ENCODE measurements at regions not wholly inside any gene's neighbourhood (a gene's known extent, or its start where the extent isn't known, plus 50 kb on each side); places are given as distances from the start of the nearest gene placed in this dataset.

GRCh38 chr16:87125206-87126155 is 191.7 kb downstream of the C16orf95 start:
- Histone ChIP-seq H4K5ac (ENCODE audit: low read length) (no peak overlapping the region), H3K56ac (ENCODE audit: low read length) (no peak overlapping the region), H3K9ac (ENCODE audit: low read length) (no peak overlapping the region), H3K4ac (ENCODE audit: low read depth, low read length) (no peak overlapping the region), H3K4me2 (ENCODE audit: low read length) (no peak overlapping the region), H3K36me3 (ENCODE audit: control insufficient read depth, insufficient read depth, low read length) (no peaks in the 10 kb centered on the region), H2BK15ac (replicated peaks; ENCODE audit: low read depth) (no peak overlapping the region), H3K27me3 (ENCODE audit: insufficient read depth, low read length, poor library complexity) (no peaks in the 10 kb centered on the region), H2BK120ac (ENCODE audit: low read depth, low read length) (no peak overlapping the region), H2BK5ac (ENCODE audit: low read length) (no peak overlapping the region), H3K27ac (ENCODE audit: low read depth, low read length) (no peak overlapping the region), H3K4me3 (ENCODE audit: low read length) (no peak overlapping the region), H3K18ac (ENCODE audit: low read length) (no peak overlapping the region), H2AK5ac (ENCODE audit: low read length) (no peak overlapping the region), H4K8ac (ENCODE audit: low read depth, low read length) (no peak overlapping the region), H3K23ac (ENCODE audit: low read length) (no peak overlapping the region), H3K79me2 (ENCODE audit: control insufficient read depth, insufficient read depth, low read length) (no peaks in the 10 kb centered on the region), H3K79me1 (ENCODE audit: low read length) (no peaks in the 10 kb centered on the region), H3K4me1 (ENCODE audit: control insufficient read depth, low read depth, low read length) (no peaks in the 10 kb centered on the region)
- no peak for DNase-seq
- WGBS (ENCODE audit: extremely low coverage, insufficient coverage, low lambda C conversion rate), result no CpG with 5 or more reads among the region's 38 CpGs

- H4K5ac ChIP-seq (ENCODE audit: low read length), result no peak overlapping the region
- WGBS (ENCODE audit: extremely low coverage, insufficient coverage, low lambda C conversion rate), result no CpG with 5 or more reads among the region's 13 CpGs
- H2BK5ac ChIP-seq (ENCODE audit: low read length), result no peak overlapping the region
- no peaks in the 10 kb centered on the region for H3K4me1 ChIP-seq (ENCODE audit: control insufficient read depth, low read depth, low read length)
- H3K79me2 ChIP-seq (ENCODE audit: control insufficient read depth, insufficient read depth, low read length), result no peaks in the 10 kb centered on the region
- no peak overlapping the region for H3K4ac ChIP-seq (ENCODE audit: low read depth, low read length)
- H4K8ac ChIP-seq (ENCODE audit: low read depth, low read length), result no peak overlapping the region
- no peak overlapping the region for H3K23ac ChIP-seq (ENCODE audit: low read length)
- no peak overlapping the region for H3K9ac ChIP-seq (ENCODE audit: low read length)
- no peak overlapping the region for H2AK5ac ChIP-seq (ENCODE audit: low read length)
- H3K79me1 ChIP-seq (ENCODE audit: low read length), result no peaks in the 10 kb centered on the region
- H2BK120ac ChIP-seq (ENCODE audit: low read depth, low read length), result no peak overlapping the region
- H3K18ac ChIP-seq (ENCODE audit: low read length), result no peak overlapping the region
- H3K56ac ChIP-seq (ENCODE audit: low read length), result no peak overlapping the region
- no peak overlapping the region for H2BK15ac ChIP-seq (replicated peaks; ENCODE audit: low read depth)
- no peak overlapping the region for H3K27ac ChIP-seq (ENCODE audit: low read depth, low read length)
- H3K4me3 ChIP-seq (ENCODE audit: low read length), result no peak overlapping the region
- H3K36me3 ChIP-seq (ENCODE audit: control insufficient read depth, insufficient read depth, low read length), result no peaks in the 10 kb centered on the region
- H3K27me3 ChIP-seq (ENCODE audit: insufficient read depth, low read length, poor library complexity), result no peaks in the 10 kb centered on the region
- no peak overlapping the region for H3K4me2 ChIP-seq (ENCODE audit: low read length)
- no peak for DNase-seq
Observed at GRCh38 chr16:87126403-87127025, 190.7 kb downstream of the C16orf95 start.

- Histone ChIP-seq H2AK5ac (ENCODE audit: low read length) (no peak overlapping the region), H3K9ac (ENCODE audit: low read length) (no peak overlapping the region), H3K23ac (ENCODE audit: low read length) (no peak overlapping the region), H3K4me2 (ENCODE audit: low read length) (no peak overlapping the region), H3K79me1 (ENCODE audit: low read length) (no peaks in the 10 kb centered on the region), H3K36me3 (ENCODE audit: control insufficient read depth, insufficient read depth, low read length) (no peaks in the 10 kb centered on the region), H3K27me3 (ENCODE audit: insufficient read depth, low read length, poor library complexity) (no peaks in the 10 kb centered on the region), H4K5ac (ENCODE audit: low read length) (no peak overlapping the region), H3K79me2 (ENCODE audit: control insufficient read depth, insufficient read depth, low read length) (no peaks in the 10 kb centered on the region), H2BK120ac (ENCODE audit: low read depth, low read length) (no peak overlapping the region), H3K27ac (ENCODE audit: low read depth, low read length) (no peak overlapping the region), H2BK15ac (replicated peaks; ENCODE audit: low read depth) (no peak overlapping the region), H3K4me1 (ENCODE audit: control insufficient read depth, low read depth, low read length) (no peaks in the 10 kb centered on the region), H3K56ac (ENCODE audit: low read length) (no peak overlapping the region), H3K18ac (ENCODE audit: low read length) (no peak overlapping the region), H3K4ac (ENCODE audit: low read depth, low read length) (no peak overlapping the region), H2BK5ac (ENCODE audit: low read length) (no peak overlapping the region), H4K8ac (ENCODE audit: low read depth, low read length) (no peak overlapping the region), H3K4me3 (ENCODE audit: low read length) (no peak overlapping the region)
- DNase-seq, result peak; percentile 33
- WGBS (ENCODE audit: extremely low coverage, insufficient coverage, low lambda C conversion rate), result no CpG with 5 or more reads among the region's 23 CpGs
Observed at GRCh38 chr16:87127061-87127765, 190.0 kb downstream of the C16orf95 start.

GRCh38 chr16:87127766-87128147 is 189.4 kb downstream of the C16orf95 start:
- Histone ChIP-seq H3K56ac (ENCODE audit: low read length) (no peak overlapping the region), H4K8ac (ENCODE audit: low read depth, low read length) (no peak overlapping the region), H3K9ac (ENCODE audit: low read length) (no peak overlapping the region), H3K4me2 (ENCODE audit: low read length) (no peak overlapping the region), H3K23ac (ENCODE audit: low read length) (no peak overlapping the region), H2BK15ac (replicated peaks; ENCODE audit: low read depth) (no peak overlapping the region), H3K79me2 (ENCODE audit: control insufficient read depth, insufficient read depth, low read length) (no peaks in the 10 kb centered on the region), H3K4me3 (ENCODE audit: low read length) (no peak overlapping the region), H3K4me1 (ENCODE audit: control insufficient read depth, low read depth, low read length) (no peaks in the 10 kb centered on the region), H2BK120ac (ENCODE audit: low read depth, low read length) (no peak overlapping the region), H3K18ac (ENCODE audit: low read length) (no peak overlapping the region), H4K5ac (ENCODE audit: low read length) (no peak overlapping the region), H2BK5ac (ENCODE audit: low read length) (no peak overlapping the region), H3K79me1 (ENCODE audit: low read length) (no peaks in the 10 kb centered on the region), H3K36me3 (ENCODE audit: control insufficient read depth, insufficient read depth, low read length) (no peaks in the 10 kb centered on the region), H3K27ac (ENCODE audit: low read depth, low read length) (no peak overlapping the region), H3K27me3 (ENCODE audit: insufficient read depth, low read length, poor library complexity) (no peaks in the 10 kb centered on the region), H2AK5ac (ENCODE audit: low read length) (no peak overlapping the region), H3K4ac (ENCODE audit: low read depth, low read length) (no peak overlapping the region)
- WGBS (ENCODE audit: extremely low coverage, insufficient coverage, low lambda C conversion rate), result no CpG with 5 or more reads among the region's 6 CpGs
- DNase-seq, result no peak

GRCh38 chr16:87129771-87130170 is 187.4 kb downstream of the C16orf95 start:
- Histone ChIP-seq H3K9ac (ENCODE audit: low read length) (no peak overlapping the region), H3K18ac (ENCODE audit: low read length) (no peak overlapping the region), H3K79me2 (ENCODE audit: control insufficient read depth, insufficient read depth, low read length) (no peaks in the 10 kb centered on the region), H3K27ac (ENCODE audit: low read depth, low read length) (no peak overlapping the region), H3K23ac (ENCODE audit: low read length) (no peak overlapping the region), H3K27me3 (ENCODE audit: insufficient read depth, low read length, poor library complexity) (no peaks in the 10 kb centered on the region), H3K4me1 (ENCODE audit: control insufficient read depth, low read depth, low read length) (no peaks in the 10 kb centered on the region), H3K79me1 (ENCODE audit: low read length) (no peaks in the 10 kb centered on the region), H4K5ac (ENCODE audit: low read length) (no peak overlapping the region), H3K36me3 (ENCODE audit: control insufficient read depth, insufficient read depth, low read length) (no peaks in the 10 kb centered on the region), H3K4me3 (ENCODE audit: low read length) (no peak overlapping the region), H2AK5ac (ENCODE audit: low read length) (no peak overlapping the region), H3K56ac (ENCODE audit: low read length) (no peak overlapping the region), H2BK120ac (ENCODE audit: low read depth, low read length) (no peak overlapping the region), H4K8ac (ENCODE audit: low read depth, low read length) (no peak overlapping the region), H3K4me2 (ENCODE audit: low read length) (no peak overlapping the region), H2BK15ac (replicated peaks; ENCODE audit: low read depth) (no peak overlapping the region), H2BK5ac (ENCODE audit: low read length) (no peak overlapping the region), H3K4ac (ENCODE audit: low read depth, low read length) (no peak overlapping the region)
- WGBS (ENCODE audit: extremely low coverage, insufficient coverage, low lambda C conversion rate), result no CpG with 5 or more reads among the region's 4 CpGs
- DNase-seq, result peak; percentile 82
